GM18870 (cell line): ENCODE measurements at regions not wholly inside any gene's neighbourhood (a gene's known extent, or its start where the extent isn't known, plus 50 kb on each side); places are given as distances from the start of the nearest gene placed in this dataset.
"Not testable (repeated sequence)": the region's sequence is repeated elsewhere in the genome, so short reads cannot be mapped to it uniquely, and the experiment has no call there.

ENCODE experiments used
- ATAC-seq: cut with Tn5 transposase; IDR thresholded peaks from one replicate; pipeline ENCODE4 v1.9.1; 2021; ENCODE audit warnings: moderate library complexity; ENCODE audit not compliant: unreplicated experiment

DNA sequence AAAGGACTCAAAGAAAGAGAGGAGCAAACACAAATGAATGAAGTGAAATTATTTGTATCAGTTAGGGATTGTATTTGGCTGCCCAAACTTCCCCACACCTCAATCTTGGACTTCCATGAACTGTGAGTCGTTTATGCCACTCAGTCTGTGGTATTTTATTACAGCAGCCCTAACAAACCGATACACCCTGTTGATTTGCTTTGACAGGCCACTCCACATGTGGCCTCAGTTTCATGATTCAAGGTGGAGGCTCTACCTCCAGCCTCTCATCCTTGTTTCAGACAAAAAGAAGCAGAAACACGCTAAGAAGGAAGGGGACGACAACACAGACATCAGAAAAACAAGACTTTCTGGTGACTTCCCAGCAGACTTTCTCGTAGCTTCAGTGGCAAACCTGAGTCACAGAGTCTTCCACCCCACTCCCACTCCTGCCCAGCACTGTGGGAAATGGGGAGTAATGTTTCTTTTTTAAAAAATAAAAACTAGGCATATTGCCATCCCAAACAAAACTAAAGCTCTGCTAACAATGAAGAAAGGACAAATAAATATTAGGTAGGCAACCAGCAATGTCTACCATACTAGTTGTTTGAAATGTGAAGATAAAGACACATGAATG, 52.2 kb upstream of the ABCA1 start:
- no peak for ATAC-seq

DNA sequence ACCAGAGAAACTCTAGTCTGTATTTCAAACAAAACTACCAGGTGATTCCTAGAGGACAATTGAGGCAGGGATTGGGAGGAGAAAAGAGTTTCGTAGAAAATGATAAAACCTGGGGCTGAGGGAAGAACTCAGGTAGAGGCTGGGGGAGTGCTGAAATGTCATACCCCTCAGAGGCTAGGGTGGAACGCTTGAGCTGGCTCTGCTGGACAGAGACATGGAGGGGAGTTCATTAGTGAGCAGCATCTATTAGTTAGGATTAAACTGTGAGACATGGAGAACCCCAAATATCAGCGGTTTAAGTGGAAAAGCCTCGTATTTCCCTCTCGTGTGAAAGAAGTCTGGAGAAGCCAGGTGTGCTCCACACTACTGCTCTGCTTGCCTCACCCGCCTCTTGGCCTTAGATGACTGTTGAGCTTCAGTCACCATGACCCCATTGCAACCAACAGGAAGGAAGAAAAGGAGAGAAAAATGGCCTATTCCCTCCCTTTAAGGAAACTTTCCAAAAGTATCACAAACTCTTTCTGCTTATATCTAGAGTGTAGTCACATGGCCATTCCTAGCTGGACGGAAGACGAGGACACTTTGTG, 53.7 kb upstream of the ABCA1 start:
- no peak for ATAC-seq

GRCh38 chr9:104982543-104982942, 54.6 kb upstream of the ABCA1 start:
- ATAC-seq: no peak

DNA sequence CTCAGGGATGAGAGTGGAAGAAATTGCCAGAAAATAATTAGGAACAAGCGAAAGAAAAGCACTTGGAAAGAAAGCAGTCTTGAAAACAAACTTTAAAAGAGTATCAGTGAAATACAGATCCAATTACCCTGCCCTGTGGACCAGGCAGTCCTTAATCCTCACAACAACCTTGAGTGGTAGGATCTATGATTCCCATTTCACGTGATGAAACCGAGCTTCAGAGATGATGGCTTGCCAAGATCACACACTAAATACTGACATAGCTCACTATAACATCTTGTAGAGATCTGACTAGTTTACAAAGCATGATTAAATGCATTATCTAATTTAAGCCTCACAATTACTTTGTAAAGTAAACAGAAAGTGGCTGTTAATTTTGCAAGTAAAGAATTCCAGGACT, 55.5 kb upstream of the ABCA1 start:
- no peak for ATAC-seq

DNA sequence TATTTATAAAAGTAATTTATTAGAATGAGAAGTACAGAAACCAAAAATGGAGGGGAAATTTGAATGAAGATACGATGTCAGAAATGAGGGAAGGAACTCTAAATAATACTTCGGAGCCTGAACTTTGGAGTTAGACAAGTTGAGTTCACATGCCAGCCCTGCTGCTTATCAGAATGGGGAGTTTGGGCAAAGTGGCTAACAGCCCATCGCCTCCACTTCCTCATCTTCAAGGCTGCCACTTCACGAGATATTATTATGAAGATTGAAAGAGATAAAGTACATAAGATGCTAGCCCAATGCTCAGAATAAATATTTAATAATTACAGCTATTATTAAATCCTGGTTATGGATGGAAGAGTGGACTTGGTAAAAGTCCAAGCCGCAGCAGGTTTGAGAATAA, 56.2 kb upstream of the ABCA1 start:
- ATAC-seq: no peak

GRCh38 chr9:104984542-104984941, 56.6 kb upstream of the ABCA1 start:
- ATAC-seq: no peak

DNA sequence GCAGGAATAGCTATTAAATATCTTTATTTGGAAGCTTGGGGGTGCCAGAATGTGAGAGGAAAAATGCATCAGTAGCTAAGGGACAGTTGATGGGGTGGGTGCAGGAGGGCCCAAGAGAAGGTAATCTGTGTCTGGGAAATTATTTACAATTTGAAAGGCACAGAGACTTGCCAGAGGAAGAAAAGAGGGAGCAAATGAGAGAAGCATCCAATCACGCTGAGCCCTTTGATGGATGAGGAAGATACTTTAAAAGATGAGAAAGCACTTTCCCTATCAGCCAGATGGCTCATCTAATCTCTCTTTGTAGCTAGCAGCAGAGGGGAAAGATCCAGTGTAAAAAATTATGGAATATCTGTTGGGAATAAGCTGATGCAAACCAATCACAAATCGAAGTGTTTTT, 57.0 kb upstream of the ABCA1 start:
- ATAC-seq: no peak

- no peak for ATAC-seq
Measured at GRCh38 chr9:104986096-104986495, 58.1 kb upstream of the ABCA1 start.

- no peak for ATAC-seq
Measured at GRCh38 chr9:104987743-104988142, 59.8 kb upstream of the ABCA1 start.

GRCh38 chr9:104988539-104988938, 60.6 kb upstream of the ABCA1 start:
- no peak for ATAC-seq

- ATAC-seq: peak; percentile 88
Measured at GRCh38 chr9:104991144-104991953, 63.4 kb upstream of the ABCA1 start.

DNA sequence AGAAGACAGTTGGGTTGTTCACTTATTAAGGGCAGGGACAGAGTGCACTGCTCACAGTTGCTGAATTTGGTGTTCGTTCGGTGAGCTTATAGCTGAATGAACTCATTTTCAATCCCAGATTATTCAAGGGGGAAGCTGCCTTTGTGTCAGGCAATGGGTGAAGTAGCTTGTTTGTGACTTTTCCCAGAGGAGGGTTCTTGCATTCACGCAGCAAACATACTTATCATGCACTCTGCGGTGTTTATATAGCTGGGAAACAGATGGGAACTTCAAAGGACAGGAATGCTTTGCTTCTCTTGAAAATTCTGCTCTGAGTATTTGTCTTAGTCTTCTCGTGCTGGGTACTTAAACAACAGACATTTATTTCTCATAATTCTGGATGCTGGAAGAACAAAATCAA, 64.7 kb upstream of the ABCA1 start:
- no peak for ATAC-seq

DNA sequence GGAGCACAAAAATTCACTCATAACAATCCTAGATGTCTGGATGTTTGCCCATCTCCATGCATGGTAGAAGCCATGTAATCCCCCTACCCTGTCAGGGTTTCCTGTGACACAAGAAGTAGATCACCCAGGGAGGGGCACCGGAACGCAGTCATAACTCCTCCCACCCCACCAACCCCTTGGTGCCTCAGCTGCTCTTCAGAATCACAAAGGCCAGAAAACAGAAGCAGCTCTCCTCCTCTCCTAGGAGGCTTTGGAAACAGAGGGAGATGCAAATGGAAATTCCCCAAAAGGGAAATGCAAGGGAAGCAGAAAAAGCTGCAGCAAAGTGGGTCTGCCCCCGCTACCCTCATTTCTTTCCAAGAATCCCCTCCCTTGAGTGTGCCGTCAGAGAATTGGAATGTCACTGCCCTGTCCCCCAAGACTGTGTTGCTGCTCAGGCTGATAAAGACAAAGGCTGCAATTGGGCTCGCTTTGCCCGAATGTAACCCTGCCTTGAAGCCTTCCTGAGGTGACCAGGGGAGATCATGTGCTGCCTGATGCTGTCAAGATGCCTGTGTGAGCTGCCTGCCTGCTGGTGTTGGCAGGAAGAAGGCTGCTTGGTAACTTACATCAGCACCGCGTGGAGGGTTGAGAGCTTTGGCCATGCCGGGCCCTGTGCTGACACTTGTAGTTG, 65.5 kb upstream of the ABCA1 start:
- no peak for ATAC-seq

- ATAC-seq: no peak
Measured at GRCh38 chr9:104997536-104997935, 69.6 kb upstream of the ABCA1 start.

- ATAC-seq: no peak
Measured at GRCh38 chr9:104999136-104999535, 71.2 kb upstream of the ABCA1 start.

GRCh38 chr9:105000529-105000928, 72.6 kb upstream of the ABCA1 start:
- not testable (repeated sequence) for ATAC-seq

- ATAC-seq: no peak
Measured at GRCh38 chr9:105004466-105005090, 76.6 kb upstream of the ABCA1 start.

GRCh38 chr9:105005186-105005585, 77.2 kb upstream of the ABCA1 start:
- ATAC-seq: no peak

DNA sequence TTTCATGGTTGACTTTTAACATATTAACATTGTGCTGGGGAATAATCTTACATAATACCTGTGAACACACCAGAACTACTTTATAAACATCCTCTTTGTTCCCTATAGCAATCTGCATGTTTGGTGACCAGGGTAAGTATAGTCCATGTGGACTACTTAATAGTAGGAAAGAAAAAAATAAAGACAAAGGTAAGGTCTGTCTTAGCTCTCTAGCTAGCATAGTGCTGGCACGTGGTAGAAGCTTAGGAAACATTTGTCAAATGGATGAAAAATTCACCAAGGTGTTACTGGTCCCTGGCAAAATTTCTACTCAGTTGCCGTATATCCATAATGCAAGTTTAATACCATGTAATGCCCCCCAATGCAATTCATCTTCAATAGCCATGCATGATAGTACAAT, 78.6 kb upstream of the ABCA1 start:
- no peak for ATAC-seq

DNA sequence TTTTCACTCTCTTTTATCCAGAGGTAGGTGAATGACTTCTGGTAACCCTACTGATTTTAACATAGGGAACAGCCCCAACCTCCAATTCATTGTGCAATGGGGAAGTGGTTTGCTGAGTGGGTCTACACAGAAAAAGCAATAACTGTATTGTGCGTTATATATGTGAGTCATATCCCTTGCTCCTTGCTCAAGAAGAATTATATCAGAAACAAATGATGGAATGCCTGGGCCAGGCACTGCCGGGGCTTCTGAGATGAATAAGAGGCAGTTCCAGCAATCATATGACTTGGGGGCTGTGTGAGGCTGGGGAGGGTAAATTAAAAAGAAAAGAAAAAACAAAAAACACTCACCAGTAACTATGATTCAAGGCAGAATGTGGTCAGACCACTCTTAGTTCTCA, 79.2 kb upstream of the ABCA1 start:
- no peak for ATAC-seq

DNA sequence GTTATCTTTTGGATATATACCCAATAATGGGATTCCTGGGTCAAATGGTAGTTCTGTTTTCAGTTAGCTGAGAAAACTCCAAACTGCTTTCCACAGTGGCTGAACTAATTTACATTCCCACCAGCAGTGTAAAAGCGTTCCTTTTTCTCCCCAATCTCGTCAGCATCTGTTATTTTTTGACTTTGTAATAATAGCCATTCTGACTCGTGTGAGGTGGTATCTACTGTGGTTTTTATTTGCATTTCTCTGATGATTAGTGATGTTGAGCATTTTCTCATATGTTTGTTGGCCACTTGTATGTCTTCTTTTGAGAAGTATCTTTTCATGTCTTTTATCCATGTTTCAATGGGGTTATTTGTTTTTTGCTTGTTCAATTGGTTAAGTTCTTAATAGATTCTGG, 82.1 kb upstream of the ABCA1 start:
- peak; percentile 58 for ATAC-seq
